NCI-H524 (cell line): ENCODE measurements at regions not wholly inside any gene's neighbourhood (a gene's known extent, or its start where the extent isn't known, plus 50 kb on each side); places are given as distances from the start of the nearest gene placed in this dataset.

Source experiments
- DNase-seq, 2 experiments: peaks; one replicate each; lab custom pipeline; 2025; lab: John Stamatoyannopoulos, UW

DNA sequence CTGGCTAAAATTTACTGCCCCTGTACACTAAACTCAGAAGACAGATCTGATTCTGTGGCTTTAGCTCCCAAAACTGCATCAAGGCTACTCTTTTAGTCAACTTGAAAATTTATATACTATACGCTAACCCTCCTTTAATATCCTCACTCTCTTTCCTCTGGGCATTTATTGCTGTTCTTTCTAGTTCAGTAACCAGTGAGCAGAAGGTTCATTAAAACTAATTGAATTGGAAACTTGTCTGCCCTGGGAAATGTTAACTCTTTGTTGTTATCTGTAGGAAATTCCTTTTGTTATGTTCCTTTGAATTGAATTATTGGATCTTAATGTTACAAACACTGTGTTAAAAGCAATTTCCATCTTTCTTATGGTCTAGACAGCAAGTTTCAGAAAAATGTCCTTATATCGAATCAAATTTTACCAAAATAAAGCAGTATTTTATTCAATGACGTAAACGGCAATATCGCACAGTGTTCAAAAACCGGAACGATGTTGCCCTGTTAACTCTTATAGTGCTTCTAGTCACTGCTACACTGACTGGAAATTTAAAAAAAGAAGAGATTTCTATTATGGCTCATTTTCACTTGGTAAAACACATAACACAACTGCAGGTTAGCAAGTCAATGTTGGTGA is 168.3 kb downstream of the NR4A2 start:
- DNase-seq: no peak

DNA sequence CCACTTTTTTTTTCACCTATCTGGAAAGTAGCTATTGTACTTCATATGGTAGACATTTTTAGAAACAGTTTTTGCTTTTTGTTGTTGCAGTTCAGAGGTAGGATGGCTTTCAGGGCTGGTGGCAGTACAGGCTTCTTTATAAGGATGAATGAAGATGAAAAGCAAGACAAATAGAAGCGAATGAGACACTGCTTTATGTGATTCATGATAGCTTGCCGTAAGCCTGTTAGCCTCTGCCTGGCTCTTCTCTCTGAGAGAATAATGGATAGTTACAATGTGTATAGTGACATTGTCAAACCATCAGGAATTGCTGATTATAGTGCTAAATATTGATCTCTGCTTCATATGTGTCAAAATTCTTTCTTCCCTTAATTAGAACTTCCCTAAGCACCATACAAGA is 173.7 kb downstream of the NR4A2 start:
- DNase-seq: no peak

DNA sequence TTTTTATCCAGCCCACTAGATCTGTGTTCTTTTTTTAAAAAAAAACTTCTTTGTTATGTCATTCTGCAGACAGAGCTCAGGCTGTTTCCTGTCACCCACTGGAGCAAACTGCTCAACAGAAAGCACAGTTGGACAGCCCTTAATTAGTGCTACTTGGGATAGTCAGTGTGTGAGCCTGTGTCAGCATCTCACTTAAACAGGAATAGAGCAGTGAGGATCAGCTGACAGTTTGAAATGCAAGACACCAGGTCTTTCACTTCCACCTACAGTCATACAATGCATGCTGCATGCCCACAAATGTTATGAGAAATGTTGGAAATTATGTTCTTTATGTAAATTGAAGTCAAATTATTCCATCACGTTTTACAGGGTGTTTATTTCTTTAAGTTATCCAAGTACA is 174.9 kb downstream of the NR4A2 start:
- peak in 1 of 2 experiments; percentile 2 for DNase-seq

GRCh38 chr2:156156580-156156979 is 175.9 kb downstream of the NR4A2 start:
- no peak for DNase-seq

GRCh38 chr2:156155319-156155718 is 177.2 kb downstream of the NR4A2 start:
- DNase-seq: no peak

GRCh38 chr2:156151351-156151750 is 181.2 kb downstream of the NR4A2 start:
- no peak for DNase-seq

DNA sequence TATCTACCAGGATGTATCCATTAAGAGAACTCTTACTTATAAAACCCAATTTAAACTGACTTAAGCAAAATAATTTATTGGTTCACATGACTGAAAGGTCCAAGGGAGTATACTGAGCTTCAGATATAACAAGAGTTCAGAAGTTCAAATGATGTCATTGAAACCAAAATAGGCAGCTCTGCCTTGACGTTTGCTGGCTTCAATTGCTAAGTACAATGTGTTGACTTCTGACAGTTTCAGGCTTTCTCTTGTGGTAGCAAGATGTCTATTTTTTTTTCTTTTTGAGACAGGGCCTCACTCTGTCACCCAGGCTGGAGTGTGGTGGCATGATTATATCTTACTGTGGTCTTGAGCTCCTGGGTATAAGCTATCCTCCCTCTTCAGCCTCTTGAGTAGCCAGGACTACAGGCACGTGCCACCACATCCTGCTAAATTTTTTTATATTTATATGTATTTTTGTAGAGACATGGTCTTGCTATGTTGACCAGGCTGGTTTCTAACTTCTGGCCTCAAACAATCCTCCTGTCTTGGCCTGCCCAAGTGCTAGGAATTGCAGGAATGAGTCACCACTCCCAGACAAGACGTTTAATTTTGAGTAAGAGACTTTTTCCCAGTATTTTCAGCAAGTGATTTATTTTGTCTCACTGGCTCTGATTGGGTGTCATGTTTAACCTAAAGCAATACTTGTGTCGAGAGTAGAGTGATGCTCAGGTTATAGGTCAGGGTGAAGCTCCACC is 184.8 kb downstream of the NR4A2 start:
- DNase-seq: no peak

DNA sequence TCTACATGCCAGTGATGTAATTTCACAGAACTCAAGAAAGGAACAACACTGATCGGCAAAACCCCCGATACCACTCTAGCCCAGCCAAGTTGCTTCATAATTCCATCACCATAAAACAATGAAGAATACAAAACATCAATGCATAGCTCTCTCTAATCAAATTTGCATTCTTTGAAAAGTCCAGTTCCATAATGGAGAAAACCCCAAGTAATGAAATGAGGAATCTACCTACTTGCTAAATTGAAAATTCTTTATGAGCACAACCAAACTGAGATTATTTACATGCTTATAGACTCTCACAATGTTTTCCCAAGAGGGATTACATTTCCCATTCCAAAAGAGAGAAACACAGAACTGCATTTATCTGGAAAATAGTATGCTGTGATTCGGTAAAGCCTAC is 186.5 kb downstream of the NR4A2 start:
- no peak for DNase-seq

- no peak for DNase-seq
Observed at GRCh38 chr2:156145469-156145868, 187.1 kb downstream of the NR4A2 start.

DNA sequence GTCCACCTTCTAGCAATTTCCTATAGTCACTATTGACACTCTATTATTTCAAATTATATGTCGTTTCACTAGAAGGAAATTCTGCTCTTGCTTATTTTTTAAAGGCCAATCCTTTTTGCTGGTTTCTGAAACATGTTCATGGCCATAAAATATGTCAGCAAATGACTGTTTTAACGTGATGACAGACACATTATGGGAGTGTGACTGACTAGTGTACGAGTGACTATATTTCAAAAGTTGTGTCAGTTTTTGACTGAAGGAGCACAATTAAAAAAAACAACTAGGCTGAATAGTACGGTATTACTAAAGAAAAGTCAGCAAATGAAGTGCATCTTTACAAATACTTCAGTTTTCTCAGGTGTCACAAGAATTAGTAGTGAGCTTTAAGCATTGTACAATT is 196.0 kb downstream of the NR4A2 start:
- no peak for DNase-seq

GRCh38 chr2:156134887-156135286 is 197.6 kb downstream of the NR4A2 start:
- DNase-seq: no peak

DNA sequence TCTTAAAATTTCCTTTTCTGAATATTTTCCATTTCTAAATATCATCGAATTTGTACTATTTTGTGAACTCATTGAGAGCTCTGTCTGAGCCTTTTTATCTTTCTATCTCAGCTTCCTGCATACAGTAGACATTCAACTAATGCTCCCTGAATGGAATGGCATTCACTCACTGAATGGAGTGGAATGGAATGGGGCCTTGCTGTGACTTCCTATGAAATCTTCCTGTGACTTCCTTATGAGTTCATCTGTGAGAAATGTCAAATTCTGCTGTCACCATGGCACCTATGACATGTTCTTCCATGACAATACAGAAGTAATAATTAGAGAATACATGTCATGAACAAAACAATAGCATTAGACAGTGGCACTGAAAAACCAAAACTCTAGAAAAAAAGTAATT is 199.6 kb downstream of the NR4A2 start:
- no peak for DNase-seq

- no peak for DNase-seq
Observed at GRCh38 chr2:156132130-156132529, 200.4 kb downstream of the NR4A2 start.

GRCh38 chr2:156129227-156129626 is 203.3 kb downstream of the NR4A2 start:
- DNase-seq: no peak

DNA sequence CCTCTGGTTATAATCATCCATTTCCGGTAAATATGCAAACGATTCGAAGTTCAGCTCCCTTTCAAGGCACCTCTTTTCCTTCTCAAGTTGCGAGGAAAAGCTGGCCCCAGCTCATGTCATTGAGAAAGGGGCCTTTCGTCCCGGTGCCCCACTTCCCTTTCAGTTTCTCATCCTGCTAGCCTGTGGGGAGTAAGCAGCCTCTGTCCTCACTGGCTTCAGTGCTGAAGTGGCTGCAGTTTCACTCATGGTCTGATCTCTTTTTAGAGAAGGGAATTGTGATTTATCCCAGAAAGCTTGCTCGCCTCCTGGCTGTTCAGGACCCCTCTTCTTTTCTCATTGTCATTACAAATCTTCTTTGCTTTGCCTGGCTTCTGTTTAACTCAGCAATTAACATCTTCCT is 207.5 kb downstream of the NR4A2 start:
- no peak for DNase-seq

DNA sequence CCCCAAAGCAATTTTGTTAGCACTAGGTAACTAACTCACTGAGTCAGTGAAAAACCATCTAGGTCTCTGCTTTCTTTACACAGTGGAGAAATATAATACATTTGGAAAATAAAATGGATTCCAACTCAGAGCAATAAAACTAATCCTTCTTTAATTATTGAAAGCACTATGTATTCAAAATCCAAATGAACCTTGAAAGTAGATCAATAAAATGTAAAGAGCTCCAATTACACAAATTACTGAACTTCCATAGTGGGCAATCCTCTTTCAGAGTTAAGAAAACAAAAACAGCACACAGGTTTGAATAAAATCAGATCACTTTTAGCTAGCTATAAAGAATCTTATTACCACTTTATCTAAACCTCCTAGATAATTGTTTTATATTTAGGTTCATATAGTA is 208.1 kb downstream of the NR4A2 start:
- DNase-seq: no peak

DNA sequence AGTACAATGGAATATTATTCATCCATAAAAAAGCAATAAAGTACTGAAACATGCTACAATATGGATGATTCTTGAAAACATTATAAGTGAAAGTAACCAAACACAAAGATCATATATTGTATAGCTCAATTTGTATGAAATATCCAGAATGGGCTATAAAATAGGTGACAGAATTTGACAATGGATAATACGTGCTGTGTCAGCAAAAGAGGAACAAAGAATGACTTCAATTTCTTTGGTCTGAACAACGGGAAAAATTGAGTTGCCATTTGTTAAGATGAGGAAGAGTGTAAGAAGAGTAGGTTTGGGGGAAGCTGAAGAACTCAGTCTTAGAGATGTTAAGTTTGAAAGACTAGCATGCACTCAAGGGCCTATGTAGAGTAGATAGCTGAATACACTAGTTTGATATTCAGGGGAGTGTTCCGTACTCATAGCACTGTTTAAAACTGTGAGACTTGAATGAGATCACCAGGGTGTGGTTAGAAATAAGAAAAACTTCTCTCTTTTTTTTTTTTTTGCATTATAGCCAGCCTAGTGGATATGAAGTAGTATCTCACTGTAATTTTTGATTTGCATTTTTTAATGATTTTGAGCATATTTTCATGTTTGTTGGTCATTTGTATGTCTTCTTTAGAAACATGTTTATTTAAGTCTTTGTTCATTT is 213.6 kb downstream of the NR4A2 start:
- no peak for DNase-seq

DNA sequence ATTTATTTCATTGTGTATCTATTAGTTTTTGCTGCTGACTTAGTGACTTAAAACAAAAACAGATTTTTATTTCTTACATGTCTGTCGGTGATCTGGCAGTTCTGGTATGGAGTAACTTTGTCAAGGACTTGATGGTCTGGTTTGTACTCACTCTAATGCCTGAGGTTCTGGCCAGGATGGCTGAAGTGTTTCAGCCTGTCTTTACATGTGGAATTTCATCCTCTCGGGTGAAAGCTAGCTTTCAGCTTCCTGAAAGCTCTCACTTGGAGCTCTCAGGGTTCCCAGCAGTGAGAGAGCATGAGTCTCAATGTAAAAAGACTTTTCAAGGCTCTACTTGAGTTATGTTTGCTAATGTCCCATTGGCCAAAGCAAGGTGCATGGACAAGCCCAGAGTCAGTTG is 216.4 kb downstream of the NR4A2 start:
- no peak for DNase-seq

- DNase-seq: no peak
Observed at GRCh38 chr2:156115338-156115737, 217.2 kb downstream of the NR4A2 start.

DNA sequence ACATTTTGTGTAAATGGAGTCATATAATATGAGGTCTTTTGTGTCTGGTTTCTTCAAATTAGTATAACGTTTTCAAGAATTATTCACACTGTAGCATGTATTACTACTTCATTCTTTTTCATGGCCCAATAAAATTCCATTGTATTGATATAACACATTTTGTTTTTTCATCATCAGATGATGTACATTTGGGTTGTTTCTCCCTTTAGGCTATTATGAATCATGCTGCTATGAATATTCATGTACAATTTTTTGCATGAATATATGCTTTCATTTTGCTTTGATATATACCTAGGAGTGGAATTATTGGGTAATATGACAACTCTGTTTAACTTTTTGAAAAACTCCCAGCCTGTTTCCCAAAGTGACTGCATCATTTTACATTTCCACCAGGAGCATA is 220.2 kb downstream of the NR4A2 start:
- no peak for DNase-seq

DNA sequence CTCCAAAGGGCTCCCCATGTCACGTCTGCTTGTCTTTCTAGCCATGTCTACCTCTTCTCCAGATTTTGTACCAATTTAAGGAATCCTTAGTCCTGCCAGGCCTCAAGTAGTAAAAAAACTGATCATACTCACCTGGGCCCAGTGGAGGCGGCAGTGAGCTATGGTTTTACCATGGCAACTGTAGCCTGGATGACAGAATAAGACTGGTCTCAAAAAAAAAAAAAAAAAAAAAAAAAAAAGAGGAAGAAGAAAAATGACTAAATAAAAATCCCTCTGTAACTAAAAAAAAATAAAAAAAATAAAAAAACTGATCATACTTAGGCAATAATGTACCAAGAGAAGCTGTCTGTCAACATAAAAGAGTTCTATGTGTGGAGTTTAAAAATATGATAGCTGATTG is 221.6 kb downstream of the NR4A2 start:
- no peak for DNase-seq

GRCh38 chr2:156099382-156099781 is 233.1 kb downstream of the NR4A2 start:
- DNase-seq: no peak

DNA sequence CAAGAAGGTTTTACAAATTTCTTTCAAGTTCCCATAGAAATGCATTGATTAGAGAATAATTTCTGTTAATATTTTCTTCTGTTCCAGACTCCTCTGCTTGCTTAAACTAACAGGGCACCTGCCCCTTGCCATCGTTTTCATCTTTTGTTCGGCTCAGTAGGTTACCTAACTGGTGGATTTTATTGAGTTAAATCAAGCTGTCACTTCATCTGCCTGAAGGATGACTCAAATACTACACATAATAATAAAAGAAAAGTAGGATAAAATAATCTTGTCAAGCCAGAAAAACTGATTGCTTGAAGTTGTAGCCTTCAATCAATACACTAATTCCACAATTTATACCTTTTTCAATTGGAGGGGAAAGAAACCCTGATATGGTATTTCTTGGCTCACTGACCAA is 234.0 kb downstream of the NR4A2 start:
- DNase-seq: no peak
